ELF-1 (cell line): ENCODE measurements at regions not wholly inside any gene's neighbourhood (a gene's known extent, or its start where the extent isn't known, plus 50 kb on each side); places are given as distances from the start of the nearest gene placed in this dataset.
"Not testable (repeated sequence)": the region's sequence is repeated elsewhere in the genome, so short reads cannot be mapped to it uniquely, and the experiment has no call there.

Experiments
- DNase-seq: peaks from one replicate; pipeline ENCODE4 v3.0.0-alpha.2; 2016; ENCODE audit warnings: low read depth, low spot score

- DNase-seq, result no peak
These were observed 309.2 kb downstream of the SETD4 start for GRCh38 chr21:35751171-35751570.

GRCh38 chr21:35749904-35750303 lies 310.4 kb downstream of the SETD4 start:
- no peak for DNase-seq

GRCh38 chr21:35748678-35749314 lies 311.5 kb downstream of the SETD4 start:
- DNase-seq, result no peak

GRCh38 chr21:35743571-35743970 lies 316.8 kb downstream of the SETD4 start:
- no peak for DNase-seq

- DNase-seq, result no peak
These were observed 321.9 kb downstream of the SETD4 start for GRCh38 chr21:35738347-35738961.

- no peak for DNase-seq
These were observed 322.4 kb downstream of the SETD4 start for GRCh38 chr21:35737899-35738346.

GRCh38 chr21:35737449-35737848 lies 322.9 kb downstream of the SETD4 start:
- no peak for DNase-seq

- DNase-seq, result no peak
These were observed 327.5 kb downstream of the SETD4 start for GRCh38 chr21:35732788-35733187.

GRCh38 chr21:35730325-35730724 lies 330.0 kb downstream of the SETD4 start:
- no peak for DNase-seq

- no peak for DNase-seq
These were observed 332.5 kb downstream of the SETD4 start for GRCh38 chr21:35727830-35728229.

- no peak for DNase-seq
These were observed 336.2 kb downstream of the SETD4 start for GRCh38 chr21:35724156-35724555.

- no peak for DNase-seq
These were observed 338.6 kb downstream of the SETD4 start for GRCh38 chr21:35721701-35722100.

GRCh38 chr21:35720208-35720731 lies 340.1 kb downstream of the SETD4 start:
- DNase-seq, result no peak

- DNase-seq, result no peak
These were observed 341.2 kb downstream of the SETD4 start for GRCh38 chr21:35719080-35719479.

- DNase-seq, result no peak
These were observed 343.3 kb downstream of the SETD4 start for GRCh38 chr21:35716876-35717565.

GRCh38 chr21:35713914-35714313 lies 346.4 kb downstream of the SETD4 start:
- no peak for DNase-seq

GRCh38 chr21:35711661-35712060 lies 348.7 kb downstream of the SETD4 start:
- DNase-seq, result no peak

GRCh38 chr21:35711213-35711612 lies 349.1 kb downstream of the SETD4 start:
- DNase-seq, result no peak

- not testable (repeated sequence) for DNase-seq
These were observed 350.3 kb downstream of the SETD4 start for GRCh38 chr21:35709990-35710389.

GRCh38 chr21:35705888-35706287 lies 354.4 kb downstream of the SETD4 start:
- no peak for DNase-seq

- DNase-seq, result no peak
These were observed 355.0 kb downstream of the SETD4 start for GRCh38 chr21:35705237-35705887.

GRCh38 chr21:35703704-35704103 lies 356.6 kb downstream of the SETD4 start:
- no peak for DNase-seq
